HCT116 (cell line): ENCODE measurements at regions not wholly inside any gene's neighbourhood (a gene's known extent, or its start where the extent isn't known, plus 50 kb on each side); places are given as distances from the start of the nearest gene placed in this dataset.

Source experiments
- ATAC-seq: fragments of 200-7000 bp; cut with Tn5 transposase; 2 replicates; pipeline ENCODE4 v1.9.1; 2020; ENCODE audit warnings: mild to moderate bottlenecking, moderate library complexity
- BruUV-seq: library from RNA; stranded (reverse); fragments of 400-500 nt; replicated peaks from 2 replicates; lab custom pipeline; 2021; lab: Mats Ljungman, UMichigan
- CTCF ChIA-PET: fragments of 300-600 bp; sonication (Branson Sonifier 250); formaldehyde crosslinking; loops from one replicate; lab custom pipeline; 2021; ENCODE audit warnings: antibody characterized with exemption; lab: Charles Lee
- POLR2A ChIA-PET: fragments of 300-600, 350-600 bp; sonication (Branson Sonifier 250); formaldehyde crosslinking; loops from one replicate; lab custom pipeline; 2021; ENCODE audit warnings: antibody characterized with exemption; lab: Charles Lee
- RAD21 ChIA-PET, 2 experiments: fragments of 300-600 bp; sonication (Branson Sonifier 250); formaldehyde crosslinking; loops; one replicate each; lab custom pipeline; 2023; ENCODE audit warnings: low total read pairs in 2 of 2; ENCODE audit not compliant: uncharacterized antibody in 2 of 2, unreplicated experiment in 2 of 2, low non-redundant PET in 1 of 2; lab: Charles Lee
- DNase-seq: peaks from one replicate; pipeline ENCODE4 v3.0.0-alpha.2; 2010; ENCODE audit warnings: low read depth, low spot score
- H2AFZ ChIP-seq: fragments of 200-600 bp; shearing (Covaris generic), sonication (generic); 2 replicates; pipeline ENCODE4 v1.6.1; 2017; ENCODE audit warnings: low read depth, mixed run types, mixed read lengths, antibody characterized with exemption, low read length; ENCODE audit not compliant: poor library complexity, severe bottlenecking
- H3K27ac ChIP-seq: 2 replicates; pipeline ENCODE4 v1.5.1; 2012; ENCODE audit warnings: low read depth, low read length
- H3K27me3 ChIP-seq: fragments of 200-600 bp; sonication (generic); 2 replicates; pipeline ENCODE4 v1.6.1; 2016; ENCODE audit warnings: mixed run types, low read length, mixed read lengths; ENCODE audit not compliant: insufficient read depth
- H3K36me3 ChIP-seq, 2 experiments: fragments of 200-500 bp in 1 of 2; fragments of 200-600 bp in 1 of 2; sonication (Bioruptor generic) in 1 of 2; sonication (generic) in 1 of 2; 2 replicates each; pipeline versions ENCODE4 v1.5.1 to v1.6.1; 2014 to 2016; ENCODE audit warnings: low read length in 2 of 2, inconsistent platforms in 1 of 2, mixed read lengths in 1 of 2, mixed run types in 1 of 2; ENCODE audit not compliant: insufficient read depth in 2 of 2, control insufficient read depth in 1 of 2
- H3K4me1 ChIP-seq, 2 experiments: fragments of 200-600 bp in 1 of 2; sonication (generic) in 1 of 2; 2 replicates each; pipeline versions ENCODE4 v1.5.1 to v1.6.1; 2012 to 2017; ENCODE audit warnings: low read length in 2 of 2, inconsistent platforms in 1 of 2, mild to moderate bottlenecking in 1 of 2, mixed read lengths in 1 of 2, mixed run types in 1 of 2, moderate library complexity in 1 of 2; ENCODE audit not compliant: insufficient read depth in 2 of 2, control insufficient read depth in 1 of 2
- H3K4me2 ChIP-seq: fragments of 200-600 bp; sonication (generic); 2 replicates; pipeline ENCODE4 v1.6.1; 2017; ENCODE audit warnings: mixed run types, low read length, mixed read lengths
- H3K4me3 ChIP-seq, 2 experiments: fragments of 200-600 bp in 1 of 2; sonication (generic) in 1 of 2; replicated peaks in 1 of 2; 2 replicates each; pipeline ENCODE4 v1.5.1; 2011 to 2016; ENCODE audit warnings: low read length in 2 of 2, control low read depth in 1 of 2, low read depth in 1 of 2, mild to moderate bottlenecking in 1 of 2, mixed read lengths in 1 of 2, mixed run types in 1 of 2
- H3K79me2 ChIP-seq: fragments of 200-600 bp; sonication (generic); 2 replicates; pipeline ENCODE4 v1.6.1; 2017; ENCODE audit warnings: mild to moderate bottlenecking, mixed run types, low read length, moderate library complexity, mixed read lengths; ENCODE audit not compliant: insufficient read depth
- H3K9ac ChIP-seq: fragments of 200-600 bp; sonication (generic); 2 replicates; pipeline ENCODE4 v1.6.1; 2016; ENCODE audit warnings: low read length, mixed read lengths
- H3K9me2 ChIP-seq: fragments of 200-600 bp; sonication (generic), shearing (Covaris generic); 2 replicates; pipeline ENCODE4 v1.6.1; 2017; ENCODE audit warnings: mixed run types, mild to moderate bottlenecking, moderate library complexity; ENCODE audit not compliant: insufficient read depth
- H3K9me3 ChIP-seq, 2 experiments: fragments of 200-500 bp in 1 of 2; fragments of 200-600 bp in 1 of 2; sonication (Bioruptor generic) in 1 of 2; sonication (generic) in 1 of 2; 2 replicates each; pipeline ENCODE4 v1.6.1; 2014 to 2017; ENCODE audit warnings: low read length in 2 of 2, mixed read lengths in 2 of 2, inconsistent platforms in 1 of 2, low read depth in 1 of 2, mild to moderate bottlenecking in 1 of 2, mixed run types in 1 of 2, moderate library complexity in 1 of 2; ENCODE audit not compliant: control insufficient read depth in 1 of 2, insufficient read depth in 1 of 2
- H4K20me1 ChIP-seq: fragments of 200-600 bp; sonication (generic), shearing (Covaris generic); 2 replicates; pipeline ENCODE4 v1.6.1; 2017; ENCODE audit warnings: mixed run types, mild to moderate bottlenecking, moderate library complexity; ENCODE audit not compliant: insufficient read depth
- ATF3 ChIP-seq: IDR thresholded peaks from 2 replicates; pipeline ENCODE4 v1.6.1; 2012
- CBX3 ChIP-seq: IDR thresholded peaks from 2 replicates; pipeline ENCODE4 v1.6.1; 2012; ENCODE audit warnings: low read depth
- CTCF ChIP-seq, 3 experiments: fragments of 200-600 bp in 1 of 3; sonication (generic) in 1 of 3; IDR thresholded peaks in 2 of 3; conservative IDR thresholded peaks in 1 of 3; 2 replicates each; pipeline ENCODE4 v1.5.1; 2012 to 2017; ENCODE audit warnings: low read depth in 2 of 3, low read length in 2 of 3, antibody characterized with exemption in 1 of 3, borderline replicate concordance in 1 of 3, control low read depth in 1 of 3, mild to moderate bottlenecking in 1 of 3, mixed read lengths in 1 of 3, mixed run types in 1 of 3, moderate library complexity in 1 of 3; ENCODE audit not compliant: insufficient read depth in 1 of 3
- EGR1 ChIP-seq: IDR thresholded peaks from 2 replicates; pipeline ENCODE4 v1.6.1; 2012; ENCODE audit warnings: low read depth
- ELF1 ChIP-seq: IDR thresholded peaks from 2 replicates; pipeline ENCODE4 v1.6.1; 2012; ENCODE audit warnings: low read depth, borderline replicate concordance
- EZH2phosphoT487 ChIP-seq: fragments of 200-600 bp; IDR thresholded peaks from 2 replicates; pipeline ENCODE4 v1.6.1; 2018; ENCODE audit warnings: antibody characterized with exemption, borderline replicate concordance
- JUND ChIP-seq: IDR thresholded peaks from 2 replicates; pipeline ENCODE4 v1.6.1; 2012
- POLR2A ChIP-seq: IDR thresholded peaks from 2 replicates; pipeline ENCODE4 v1.7.0; 2011; ENCODE audit warnings: borderline replicate concordance; ENCODE audit not compliant: insufficient read depth, insufficient read length; ENCODE audit errors: extremely low read depth
- POLR2AphosphoS5 ChIP-seq: IDR thresholded peaks from 2 replicates; pipeline ENCODE4 v1.6.1; 2011; ENCODE audit warnings: mild to moderate bottlenecking, low read depth, low read length, moderate library complexity
- RAD21 ChIP-seq: IDR thresholded peaks from 2 replicates; pipeline ENCODE4 v1.6.1; 2012; ENCODE audit warnings: low read depth, mild to moderate bottlenecking
- SIN3A ChIP-seq: IDR thresholded peaks from 2 replicates; pipeline ENCODE4 v1.6.1; 2012; ENCODE audit warnings: low read depth
- SP1 ChIP-seq: IDR thresholded peaks from 2 replicates; pipeline ENCODE4 v1.6.1; 2012; ENCODE audit warnings: low read depth
- SRF ChIP-seq: IDR thresholded peaks from 2 replicates; pipeline ENCODE4 v1.6.1; 2012; ENCODE audit warnings: low read depth
- TCF7L2 ChIP-seq: IDR thresholded peaks from 2 replicates; pipeline ENCODE4 v1.7.0; 2011; ENCODE audit warnings: borderline replicate concordance, inconsistent platforms; ENCODE audit not compliant: insufficient read depth, insufficient read length; ENCODE audit errors: extremely low read depth
- YY1 ChIP-seq: IDR thresholded peaks from 2 replicates; pipeline ENCODE4 v1.6.1; 2011; ENCODE audit warnings: low read length, low read depth, moderate library complexity, mild to moderate bottlenecking; ENCODE audit not compliant: insufficient replicate concordance; ENCODE audit errors: extremely low read depth
- ZFX ChIP-seq: fragments of 450-650 bp; IDR thresholded peaks from 2 replicates; pipeline ENCODE4 v1.6.1; 2017
- ZNF274 ChIP-seq: fragments of 200-500 bp; sonication (Bioruptor generic); IDR thresholded peaks from 2 replicates; pipeline ENCODE4 v1.6.1; 2014; ENCODE audit warnings: mild to moderate bottlenecking, low read depth, low read length, inconsistent platforms
- intact Hi-C: fragments of 100-400 bp; cut with micrococcal nuclease; formaldehyde crosslinking; loops from 2 replicates; pipeline ENCODE4 v1.10.0; 2022
- TF ChIP-seq, protein P1 (sequence below): IDR thresholded peaks from 2 replicates; pipeline ENCODE4 v1.6.1; 2012
- TF ChIP-seq, protein P2 (sequence below): IDR thresholded peaks from 2 replicates; pipeline ENCODE4 v1.6.1; 2012; ENCODE audit warnings: low read depth

- TF ChIP-seq CTCF (IDR thresholded peaks at IDR 0.05 in 2 of 3, conservative IDR thresholded peaks at IDR 0.05 in 1 of 3; ENCODE audit: borderline replicate concordance in 1 of 3, insufficient read depth in 1 of 3, low read depth in 2 of 3, low read length in 2 of 3) (no peak), POLR2A (no peak), SIN3A (no peak)
- TF ChIP-seq, protein P1, sequence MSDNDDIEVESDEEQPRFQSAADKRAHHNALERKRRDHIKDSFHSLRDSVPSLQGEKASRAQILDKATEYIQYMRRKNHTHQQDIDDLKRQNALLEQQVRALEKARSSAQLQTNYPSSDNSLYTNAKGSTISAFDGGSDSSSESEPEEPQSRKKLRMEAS: no peak
- TF ChIP-seq, all 23 proteins: peak for 0
Observed at GRCh38 chrX:7420717-7421116, 272.8 kb upstream of the PUDP start (continued).

- no peaks in the 10 kb centered on the region for H3K4me1 ChIP-seq
- ChIA-PET POLR2A (no interaction called here), RAD21 (no interaction called here), CTCF (no interaction called here)
- H3K9me3 ChIP-seq: no peaks in the 10 kb centered on the region
- no peak overlapping the region for H3K4me2 ChIP-seq
- no peak overlapping the region for H3K4me3 ChIP-seq
- H3K79me2 ChIP-seq: no peaks in the 10 kb centered on the region
- ATAC-seq: no peak
- H3K27me3 ChIP-seq: no peaks in the 10 kb centered on the region
- H3K36me3 ChIP-seq: no peaks in the 10 kb centered on the region
- no peak overlapping the region for H2AFZ ChIP-seq
- intact Hi-C loops: no loop called here
- no peak overlapping the region for H3K9ac ChIP-seq
- no TSS peak for BruUV-seq
- no peak overlapping the region for H3K27ac ChIP-seq
- H3K9me2 ChIP-seq: no peaks in the 10 kb centered on the region
- DNase-seq: no peak
- H4K20me1 ChIP-seq: no peaks in the 10 kb centered on the region
- no peak for TF ChIP-seq YY1
- no peak for TF ChIP-seq ZNF274
- TF ChIP-seq POLR2AphosphoS5: no peak
- no peak for TF ChIP-seq RAD21
- no peak for TF ChIP-seq SIN3A
- no peak for TF ChIP-seq SP1
- TF ChIP-seq CTCF (IDR thresholded peaks at IDR 0.05 in 2 of 3, conservative IDR thresholded peaks at IDR 0.05 in 1 of 3; ENCODE audit: borderline replicate concordance in 1 of 3, insufficient read depth in 1 of 3, low read depth in 2 of 3, low read length in 2 of 3): no peak
- no peak for TF ChIP-seq ELF1
- no peak for TF ChIP-seq ATF3
- no peak for TF ChIP-seq CBX3
- TF ChIP-seq ZFX: no peak
- no peak for TF ChIP-seq EZH2phosphoT487
- TF ChIP-seq, protein P2, sequence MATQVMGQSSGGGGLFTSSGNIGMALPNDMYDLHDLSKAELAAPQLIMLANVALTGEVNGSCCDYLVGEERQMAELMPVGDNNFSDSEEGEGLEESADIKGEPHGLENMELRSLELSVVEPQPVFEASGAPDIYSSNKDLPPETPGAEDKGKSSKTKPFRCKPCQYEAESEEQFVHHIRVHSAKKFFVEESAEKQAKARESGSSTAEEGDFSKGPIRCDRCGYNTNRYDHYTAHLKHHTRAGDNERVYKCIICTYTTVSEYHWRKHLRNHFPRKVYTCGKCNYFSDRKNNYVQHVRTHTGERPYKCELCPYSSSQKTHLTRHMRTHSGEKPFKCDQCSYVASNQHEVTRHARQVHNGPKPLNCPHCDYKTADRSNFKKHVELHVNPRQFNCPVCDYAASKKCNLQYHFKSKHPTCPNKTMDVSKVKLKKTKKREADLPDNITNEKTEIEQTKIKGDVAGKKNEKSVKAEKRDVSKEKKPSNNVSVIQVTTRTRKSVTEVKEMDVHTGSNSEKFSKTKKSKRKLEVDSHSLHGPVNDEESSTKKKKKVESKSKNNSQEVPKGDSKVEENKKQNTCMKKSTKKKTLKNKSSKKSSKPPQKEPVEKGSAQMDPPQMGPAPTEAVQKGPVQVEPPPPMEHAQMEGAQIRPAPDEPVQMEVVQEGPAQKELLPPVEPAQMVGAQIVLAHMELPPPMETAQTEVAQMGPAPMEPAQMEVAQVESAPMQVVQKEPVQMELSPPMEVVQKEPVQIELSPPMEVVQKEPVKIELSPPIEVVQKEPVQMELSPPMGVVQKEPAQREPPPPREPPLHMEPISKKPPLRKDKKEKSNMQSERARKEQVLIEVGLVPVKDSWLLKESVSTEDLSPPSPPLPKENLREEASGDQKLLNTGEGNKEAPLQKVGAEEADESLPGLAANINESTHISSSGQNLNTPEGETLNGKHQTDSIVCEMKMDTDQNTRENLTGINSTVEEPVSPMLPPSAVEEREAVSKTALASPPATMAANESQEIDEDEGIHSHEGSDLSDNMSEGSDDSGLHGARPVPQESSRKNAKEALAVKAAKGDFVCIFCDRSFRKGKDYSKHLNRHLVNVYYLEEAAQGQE: no peak
- TF ChIP-seq SRF: no peak
- TF ChIP-seq JUND: no peak
- no peak for TF ChIP-seq TCF7L2
- TF ChIP-seq EGR1: no peak
Observed at GRCh38 chrX:7414753-7415152, 266.8 kb upstream of the PUDP start.
